SU-DHL-6 (cell line): ENCODE measurements at regions not wholly inside any gene's neighbourhood (a gene's known extent, or its start where the extent isn't known, plus 50 kb on each side); places are given as distances from the start of the nearest gene placed in this dataset.

Experiments used
- CTCF ChIP-seq: fragments of 200-600 bp; sonication (generic); IDR thresholded peaks from one replicate; pipeline ENCODE4 v1.5.1; 2017; ENCODE audit warnings: antibody characterized with exemption, mild to moderate bottlenecking, low read length, moderate library complexity; ENCODE audit not compliant: insufficient read depth, poor library complexity, severe bottlenecking
- EZH2phosphoT487 ChIP-seq: fragments of 200-600 bp; sonication (generic), shearing (Covaris generic); conservative IDR thresholded peaks from 2 replicates; pipeline ENCODE4 v1.6.1; 2018; ENCODE audit warnings: mild to moderate bottlenecking, antibody characterized with exemption, low read length, moderate library complexity, mixed read lengths

- no peak for TF ChIP-seq CTCF
- no peak for TF ChIP-seq EZH2phosphoT487
These were observed 131.3 kb downstream of the AASDHPPT start for GRCh38 chr11:106208760-106209159.
